LoVo (cell line): ENCODE measurements at regions not wholly inside any gene's neighbourhood (a gene's known extent, or its start where the extent isn't known, plus 50 kb on each side); places are given as distances from the start of the nearest gene placed in this dataset.
"Not testable (repeated sequence)": the region's sequence is repeated elsewhere in the genome, so short reads cannot be mapped to it uniquely, and the experiment has no call there.

Source experiments
- DNase-seq: peaks from one replicate; pipeline ENCODE4 v3.0.0-alpha.2; 2016; ENCODE audit warnings: low spot score

GRCh38 chr3:160047876-160048275 lies 59.2 kb downstream of the IL12A start:
- no peak for DNase-seq

DNA sequence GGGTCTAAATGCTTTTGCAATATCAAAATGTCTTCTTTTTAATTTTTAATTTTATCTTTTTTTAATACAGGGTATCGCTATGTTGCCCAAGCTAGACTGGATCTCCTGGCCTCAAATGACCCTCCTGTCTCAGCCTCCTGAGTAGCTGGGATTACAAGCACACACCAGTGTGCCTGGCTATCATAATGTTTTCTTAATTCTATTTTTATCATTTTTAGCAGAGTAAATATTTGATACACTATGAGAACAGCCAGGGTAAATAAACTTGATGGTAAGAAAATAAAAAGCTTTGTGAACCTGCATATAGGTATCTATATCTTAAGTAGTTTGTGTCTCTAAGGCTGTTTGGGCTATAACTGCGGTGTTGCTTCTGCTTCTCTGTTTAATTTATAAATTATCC lies 60.4 kb downstream of the IL12A start:
- no peak for DNase-seq

GRCh38 chr3:160049565-160049964 lies 60.9 kb downstream of the IL12A start:
- DNase-seq: no peak

GRCh38 chr3:160049988-160050387 lies 61.4 kb downstream of the IL12A start:
- no peak for DNase-seq

DNA sequence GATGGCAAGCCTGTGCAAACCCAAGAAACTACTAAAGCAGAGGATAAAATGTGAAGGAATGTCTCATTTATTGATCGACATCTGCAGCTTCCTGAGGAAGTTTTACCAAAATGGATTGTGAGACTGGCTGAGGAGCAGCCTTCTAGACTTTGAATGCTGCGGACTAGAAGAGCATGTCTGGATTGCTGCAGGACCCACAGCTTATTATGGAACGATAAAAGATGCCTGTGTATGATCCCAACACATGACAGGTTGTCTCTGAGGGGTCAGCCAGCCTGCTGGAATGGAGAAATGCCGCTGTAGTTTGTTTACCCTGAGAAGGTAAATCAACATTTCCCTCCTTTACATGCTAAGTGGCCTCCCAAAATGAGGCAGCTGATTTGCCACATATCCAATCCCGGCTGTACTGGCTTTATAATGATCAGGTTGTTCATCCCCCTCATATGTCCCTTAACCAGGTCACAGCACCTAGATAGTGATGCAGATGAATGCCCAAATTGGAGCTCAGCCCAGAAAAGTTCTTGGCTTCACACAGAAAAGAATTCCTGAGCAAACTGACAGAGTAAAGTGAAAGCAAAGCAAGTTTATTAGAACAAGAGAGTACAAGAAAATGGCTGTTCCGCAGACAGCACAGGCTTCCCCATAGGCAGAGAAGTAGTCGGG lies 63.9 kb downstream of the IL12A start:
- DNase-seq: no peak

DNA sequence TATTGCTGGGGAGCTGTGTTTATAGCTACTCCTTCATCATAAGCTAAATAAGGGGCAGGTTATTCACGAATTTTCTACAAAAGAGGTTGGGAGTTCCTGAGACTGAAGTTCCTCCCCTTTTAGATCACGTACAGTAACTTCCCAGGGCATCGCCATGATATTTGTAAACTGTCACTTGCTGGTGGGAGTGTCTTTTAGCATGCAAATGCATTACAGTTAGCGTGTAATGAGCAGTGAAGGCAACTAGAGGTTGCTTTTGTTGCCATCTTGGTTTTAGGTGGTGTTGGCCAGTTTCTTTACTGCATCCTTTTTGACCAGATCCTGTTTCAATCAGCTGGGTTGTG lies 64.4 kb downstream of the IL12A start:
- DNase-seq: no peak

DNA sequence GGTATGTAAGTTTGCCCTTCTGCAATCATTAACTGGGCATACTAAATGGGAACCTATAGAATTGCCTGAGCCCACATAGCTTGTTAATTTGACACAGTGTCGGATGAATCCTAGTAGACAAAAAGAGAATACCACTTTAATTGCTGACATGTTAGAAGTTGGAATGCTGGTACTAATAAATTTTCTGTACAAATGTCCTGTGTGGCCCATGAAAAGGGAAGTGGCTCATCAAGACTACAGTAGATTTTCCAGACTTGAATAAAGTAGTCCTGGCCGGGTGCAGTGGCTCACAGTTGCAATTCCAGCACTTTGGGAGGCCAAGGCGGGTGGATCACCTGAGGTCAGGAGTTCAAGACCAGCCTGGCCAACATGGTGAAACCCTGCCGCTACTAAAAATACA lies 66.2 kb downstream of the IL12A start:
- not testable (repeated sequence) for DNase-seq

- DNase-seq: no peak
Measured at GRCh38 chr3:160055659-160056058, 67.0 kb downstream of the IL12A start.

- DNase-seq: no peak
Measured at GRCh38 chr3:160057331-160057730, 68.7 kb downstream of the IL12A start.

- DNase-seq: no peak
Measured at GRCh38 chr3:160060409-160061027, 71.9 kb downstream of the IL12A start.

DNA sequence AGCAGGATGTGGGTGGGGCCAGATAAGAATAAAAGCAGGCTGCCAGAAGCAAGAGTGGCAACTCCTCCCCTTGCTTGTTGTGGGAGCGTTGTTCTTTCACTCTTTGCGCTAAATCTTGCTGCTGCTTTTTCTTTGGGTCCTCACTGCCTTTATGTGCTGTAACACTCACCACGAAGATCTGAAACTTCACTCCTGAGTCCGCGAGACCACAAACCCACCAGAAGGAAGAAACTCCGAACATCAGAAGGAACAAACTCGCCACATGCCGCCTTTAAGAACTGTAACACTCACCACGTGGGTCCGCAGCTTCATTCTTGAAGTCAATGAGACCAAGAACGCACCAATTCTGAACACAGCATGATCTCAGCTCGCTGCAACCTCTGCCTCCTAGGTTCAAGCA lies 72.9 kb downstream of the IL12A start:
- no peak for DNase-seq

DNA sequence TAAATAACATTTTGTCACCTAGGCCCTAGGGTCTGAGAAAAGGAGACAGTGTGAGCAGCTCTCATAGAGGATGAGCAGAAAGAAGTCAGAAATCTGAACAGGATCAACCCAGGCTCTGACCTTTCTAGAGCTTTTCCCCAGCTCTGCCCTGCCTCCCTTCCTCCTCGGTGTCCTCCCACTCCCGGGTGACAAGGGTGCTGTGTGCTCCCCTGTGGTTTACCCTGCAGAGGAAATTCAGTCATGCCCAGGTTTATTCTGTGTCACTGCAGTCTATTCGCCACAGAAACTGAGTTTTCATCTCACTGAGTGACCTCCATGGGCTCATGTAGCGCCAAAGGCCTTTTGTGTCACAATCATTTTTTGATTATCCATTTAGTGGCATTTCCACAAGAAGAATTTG lies 76.6 kb downstream of the IL12A start:
- DNase-seq: no peak

- DNase-seq: no peak
Measured at GRCh38 chr3:160065786-160066185, 77.2 kb downstream of the IL12A start.

DNA sequence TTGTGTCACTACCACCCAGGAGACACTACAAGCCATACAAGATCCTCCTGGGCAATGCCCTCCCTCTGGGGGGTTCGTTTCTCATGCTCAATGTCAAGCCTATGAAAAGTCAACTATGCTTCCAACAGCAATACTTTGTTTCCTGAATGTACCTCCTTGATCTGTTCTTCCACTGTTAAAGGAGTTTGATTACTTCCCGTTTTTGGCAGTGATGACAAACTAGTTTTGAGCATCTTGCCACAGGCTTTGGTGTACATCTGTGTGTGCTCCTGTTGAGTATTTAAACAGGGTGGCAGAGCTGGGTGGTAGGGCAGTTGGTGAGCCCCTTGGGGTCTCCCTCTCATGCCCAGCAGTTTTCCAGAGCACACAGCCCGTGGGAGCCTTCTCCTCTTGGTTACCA lies 81.4 kb downstream of the IL12A start:
- no peak for DNase-seq

- no peak for DNase-seq
Measured at GRCh38 chr3:160076519-160076918, 87.9 kb downstream of the IL12A start.

- no peak for DNase-seq
Measured at GRCh38 chr3:160078533-160078932, 89.9 kb downstream of the IL12A start.

DNA sequence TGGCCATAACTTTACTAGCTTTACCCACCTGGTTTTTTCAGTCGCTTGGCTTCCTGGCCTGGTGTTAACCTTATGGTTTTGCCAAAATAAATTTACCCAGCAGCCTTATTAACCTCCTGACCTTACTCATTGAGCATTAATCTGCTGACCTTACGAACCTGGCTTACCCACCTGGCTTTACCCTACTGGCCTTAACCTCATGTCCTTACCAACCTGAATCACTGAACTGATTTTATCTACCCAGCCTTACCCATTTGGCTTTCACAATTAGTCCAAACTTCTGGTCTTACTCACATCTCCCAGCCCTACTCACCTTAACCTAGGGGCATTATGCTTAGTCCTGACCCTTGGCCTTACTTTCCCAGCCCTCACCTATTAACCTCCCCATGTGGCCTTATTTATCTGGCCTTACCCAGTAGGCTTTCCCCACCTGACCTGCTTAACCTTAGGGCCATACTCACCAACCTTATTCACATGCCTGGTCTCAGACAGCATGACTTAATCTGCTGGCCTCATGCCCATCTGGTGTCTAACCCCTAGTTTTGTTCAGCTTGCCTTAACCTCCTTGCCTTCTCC lies 93.4 kb downstream of the IL12A start:
- no peak for DNase-seq

DNA sequence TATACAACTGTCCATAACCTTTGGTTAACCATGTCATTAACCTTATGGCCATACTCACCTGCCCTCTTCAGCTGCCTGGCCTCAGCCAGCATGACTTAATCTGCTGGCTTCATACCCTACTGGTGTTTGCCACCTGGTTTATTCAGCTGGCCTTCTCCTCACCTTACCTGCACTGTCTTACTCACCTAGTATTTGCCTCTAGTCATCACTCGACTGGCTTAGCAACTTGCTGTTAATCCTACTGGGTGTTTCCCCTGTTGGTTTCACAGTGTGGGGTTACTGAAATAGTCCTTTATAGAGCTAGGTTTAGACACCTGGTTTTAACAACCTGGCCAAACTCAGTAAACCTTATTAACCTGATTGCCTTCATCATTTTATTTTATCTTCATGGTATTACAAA lies 96.4 kb downstream of the IL12A start:
- DNase-seq: no peak

- DNase-seq: no peak
Measured at GRCh38 chr3:160088492-160089137, 100.0 kb downstream of the IL12A start.

DNA sequence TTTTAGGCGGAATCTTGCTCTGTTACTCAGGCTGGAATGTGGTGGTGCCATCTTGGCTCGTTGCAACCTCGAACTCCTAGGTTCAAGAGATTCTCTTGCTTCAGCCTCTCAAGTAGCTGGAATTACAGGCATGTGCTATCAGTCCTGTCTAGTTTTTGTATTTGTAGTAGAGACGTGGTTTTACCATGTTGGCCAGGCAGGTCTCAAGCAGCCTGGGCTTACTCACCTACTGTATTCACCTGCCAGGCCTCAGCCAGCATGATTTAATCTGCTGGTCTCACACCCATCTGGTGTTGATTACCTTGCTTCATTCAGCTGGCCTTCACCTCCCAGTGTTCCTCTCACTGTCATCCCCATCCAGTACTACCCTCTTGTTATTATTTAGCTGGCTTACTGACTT lies 102.0 kb downstream of the IL12A start:
- DNase-seq: no peak

DNA sequence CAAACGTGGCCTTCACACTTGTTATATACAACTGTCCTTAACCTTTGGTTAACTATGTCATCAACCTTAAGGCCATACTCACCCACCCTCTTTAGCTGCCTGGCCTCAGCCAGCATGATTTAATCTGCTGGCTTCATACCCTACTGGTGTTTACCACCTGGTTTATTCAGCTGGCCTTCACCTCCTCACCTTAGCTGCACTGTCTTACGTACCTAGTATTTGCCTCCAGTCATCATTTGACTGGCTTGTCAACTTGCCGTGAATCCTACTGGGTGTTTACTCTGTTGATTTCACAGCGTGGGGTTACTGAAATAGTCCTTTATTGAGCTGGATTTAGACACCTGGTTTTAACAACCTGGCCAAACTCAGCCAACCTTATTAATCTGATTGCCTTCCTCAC lies 102.8 kb downstream of the IL12A start:
- DNase-seq: no peak

GRCh38 chr3:160092760-160093159 lies 104.1 kb downstream of the IL12A start:
- no peak for DNase-seq

DNA sequence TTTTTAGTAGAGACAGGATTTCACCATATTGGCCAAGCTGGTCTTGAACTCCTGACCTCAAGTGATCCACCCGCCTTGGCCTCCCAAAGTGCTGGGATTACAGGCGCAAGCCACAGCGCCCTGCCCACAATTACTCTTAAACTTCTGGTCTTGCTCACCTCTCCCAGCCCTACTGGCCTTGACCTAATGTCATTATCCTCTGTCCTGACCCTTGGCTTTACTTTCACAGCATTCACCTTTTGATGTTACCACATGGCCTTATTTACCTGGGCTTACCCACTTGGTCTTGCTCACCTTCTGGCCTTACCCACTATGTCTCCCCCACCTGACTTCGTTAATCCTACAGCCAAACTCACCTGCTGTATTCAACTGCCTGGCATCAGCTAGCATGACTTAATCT lies 105.9 kb downstream of the IL12A start:
- DNase-seq: no peak

DNA sequence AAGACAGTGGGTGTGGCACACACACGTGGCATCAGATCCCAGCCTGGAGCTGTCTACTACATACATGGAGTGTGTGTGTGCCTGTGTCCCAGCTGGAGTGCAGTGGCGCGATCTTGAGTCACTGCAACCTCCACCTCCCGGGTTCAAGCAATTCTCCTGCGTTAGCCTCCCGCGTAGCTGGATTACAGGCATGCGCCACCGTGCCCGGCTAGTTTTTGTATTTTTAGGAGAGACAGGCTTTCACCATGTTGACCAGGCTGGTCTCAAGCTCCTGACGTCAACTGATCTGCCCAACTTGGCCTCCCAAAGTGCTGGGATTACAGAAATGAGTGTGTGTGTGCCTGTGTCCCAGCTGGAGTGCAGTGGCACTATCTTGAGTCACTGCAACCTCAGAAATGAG lies 108.8 kb downstream of the IL12A start:
- DNase-seq: no peak
